H54 (cell line): ENCODE measurements at regions not wholly inside any gene's neighbourhood (a gene's known extent, or its start where the extent isn't known, plus 50 kb on each side); places are given as distances from the start of the nearest gene placed in this dataset.

ENCODE experiments used
- DNase-seq: peaks from one replicate; pipeline ENCODE4 v3.0.0; 2011; ENCODE audit warnings: low spot score, mixed read lengths; ENCODE audit not compliant: insufficient read length
- FAIRE-seq: peaks from 3 replicates; lab custom pipeline; 2011; peaks lifted over from hg19 to GRCh38; lab: Jason Lieb, UNC
- POLR2A ChIP-seq: IDR thresholded peaks from 2 replicates; pipeline ENCODE4 v1.6.1; 2011; ENCODE audit warnings: low read depth, mild to moderate bottlenecking, low read length

- DNase-seq = no peak
- no peak for FAIRE-seq
- TF ChIP-seq POLR2A = no peak
These were observed 249.7 kb downstream of the CD83 start for GRCh38 chr6:14367296-14367695.

GRCh38 chr6:14369717-14370116 is 252.1 kb downstream of the CD83 start:
- DNase-seq (no peak), FAIRE-seq (no peak)
- TF ChIP-seq POLR2A = no peak

- DNase-seq (no peak), FAIRE-seq (no peak)
- TF ChIP-seq POLR2A = no peak
These were observed 254.0 kb downstream of the CD83 start for GRCh38 chr6:14371530-14371929.

GRCh38 chr6:14372734-14373489 is 255.3 kb downstream of the CD83 start:
- no peak for FAIRE-seq
- no peak for TF ChIP-seq POLR2A
- no peak for DNase-seq

- FAIRE-seq (no peak), DNase-seq (no peak)
- no peak for TF ChIP-seq POLR2A
These were observed 256.3 kb downstream of the CD83 start for GRCh38 chr6:14373648-14374437.

- DNase-seq (no peak), FAIRE-seq (no peak)
- no peak for TF ChIP-seq POLR2A
These were observed 258.4 kb downstream of the CD83 start for GRCh38 chr6:14375930-14376329.

GRCh38 chr6:14379568-14379967 is 262.0 kb downstream of the CD83 start:
- DNase-seq = no peak
- FAIRE-seq = no peak
- no peak for TF ChIP-seq POLR2A

- FAIRE-seq = no peak
- no peak for TF ChIP-seq POLR2A
- DNase-seq = no peak
These were observed 262.7 kb downstream of the CD83 start for GRCh38 chr6:14380086-14380820.

GRCh38 chr6:14380901-14381828 is 263.6 kb downstream of the CD83 start:
- FAIRE-seq (no peak), DNase-seq (no peak)
- TF ChIP-seq POLR2A = no peak

- TF ChIP-seq POLR2A = no peak
- FAIRE-seq (no peak), DNase-seq (no peak)
These were observed 264.5 kb downstream of the CD83 start for GRCh38 chr6:14381829-14382677.

GRCh38 chr6:14382678-14383236 is 265.2 kb downstream of the CD83 start:
- DNase-seq (no peak), FAIRE-seq (no peak)
- no peak for TF ChIP-seq POLR2A
